ENCODE measurements at regions not wholly inside any gene's neighbourhood (a gene's known extent, or its start where the extent isn't known, plus 50 kb on each side); places are given as distances from the start of the nearest gene placed in this dataset.

GRCh38 chr14:84520711-84521338 is 1009.1 kb upstream of the FLRT2 start:
- no peak for TF ChIP-seq CTCF (IDR thresholded peaks at IDR 0.05; ENCODE audit: low read depth, low read length)
- no peak for TF ChIP-seq POLR2A (IDR thresholded peaks at IDR 0.05; ENCODE audit: extremely low read depth, insufficient read length)
- TF ChIP-seq MAX (IDR thresholded peaks at IDR 0.05; ENCODE audit: low read depth, low read length), result no peak
- TF ChIP-seq MYC (IDR thresholded peaks at IDR 0.05; ENCODE audit: low read depth, low read length), result no peak

Data from NB4 (cell line).